Stimulated activated naive CD4-positive, alpha-beta T cell treated with Interleukin-2 at 50 U/mL for 16 hours (primary cell): ENCODE measurements at regions not wholly inside any gene's neighbourhood (a gene's known extent, or its start where the extent isn't known, plus 50 kb on each side); places are given as distances from the start of the nearest gene placed in this dataset.

Experiments
- DNase-seq: peaks from one replicate; lab custom pipeline; 2025; lab: John Stamatoyannopoulos, UW

- no peak for DNase-seq
These were observed 274.9 kb upstream of the TGFBR2 start for GRCh38 chr3:30331519-30331918.

- no peak for DNase-seq
These were observed 274.0 kb upstream of the TGFBR2 start for GRCh38 chr3:30332196-30333021.

GRCh38 chr3:30333143-30333542 is 273.3 kb upstream of the TGFBR2 start:
- DNase-seq: no peak

GRCh38 chr3:30333903-30334302 is 272.5 kb upstream of the TGFBR2 start:
- no peak for DNase-seq

- DNase-seq: no peak
These were observed 265.9 kb upstream of the TGFBR2 start for GRCh38 chr3:30340500-30340899.

GRCh38 chr3:30341079-30341478 is 265.3 kb upstream of the TGFBR2 start:
- no peak for DNase-seq

- no peak for DNase-seq
These were observed 264.6 kb upstream of the TGFBR2 start for GRCh38 chr3:30341851-30342250.

- no peak for DNase-seq
These were observed 263.9 kb upstream of the TGFBR2 start for GRCh38 chr3:30342318-30343060.

GRCh38 chr3:30343067-30343831 is 263.2 kb upstream of the TGFBR2 start:
- DNase-seq: no peak

GRCh38 chr3:30343861-30344260 is 262.5 kb upstream of the TGFBR2 start:
- no peak for DNase-seq

- no peak for DNase-seq
These were observed 262.1 kb upstream of the TGFBR2 start for GRCh38 chr3:30344288-30344687.

- DNase-seq: no peak
These were observed 259.5 kb upstream of the TGFBR2 start for GRCh38 chr3:30346933-30347320.

- DNase-seq: peak; percentile 21
These were observed 258.7 kb upstream of the TGFBR2 start for GRCh38 chr3:30347679-30348216.

- DNase-seq: no peak
These were observed 256.9 kb upstream of the TGFBR2 start for GRCh38 chr3:30349507-30349906.

- DNase-seq: no peak
These were observed 256.4 kb upstream of the TGFBR2 start for GRCh38 chr3:30350011-30350410.

GRCh38 chr3:30350901-30351300 is 255.5 kb upstream of the TGFBR2 start:
- no peak for DNase-seq

GRCh38 chr3:30352410-30353318 is 253.7 kb upstream of the TGFBR2 start:
- no peak for DNase-seq

GRCh38 chr3:30353711-30354467 is 252.5 kb upstream of the TGFBR2 start:
- peak; percentile 31 for DNase-seq

GRCh38 chr3:30354513-30354912 is 251.9 kb upstream of the TGFBR2 start:
- no peak for DNase-seq

- DNase-seq: no peak
These were observed 251.4 kb upstream of the TGFBR2 start for GRCh38 chr3:30354972-30355371.

GRCh38 chr3:30355622-30356021 is 250.8 kb upstream of the TGFBR2 start:
- no peak for DNase-seq
